Left cardiac atrium (tissue), 4 donors: ENCODE measurements at regions not wholly inside any gene's neighbourhood (a gene's known extent, or its start where the extent isn't known, plus 50 kb on each side); places are given as distances from the start of the nearest gene placed in this dataset.
A peak's percentile ranks its signal among the peaks of the same experiment; 100 is the strongest.

Source experiments
- ATAC-seq, 2 donors: fragments of 200-7000 bp; cut with Tn5 transposase; one replicate each; pipeline ENCODE4 v1.9.1; 2020; ENCODE audit warnings: mild to moderate bottlenecking in 2 of 2, moderate library complexity in 2 of 2
- DNase-seq: peaks from one replicate; pipeline ENCODE4 v3.0.0-alpha.2; 2020
- intact Hi-C, 2 donors: fragments of 100-400 bp; cut with DNase I; formaldehyde crosslinking; loops; one replicate each; pipeline versions ENCODE4 v1.14.1 to v1.15.1; 2022 to 2023
- donor health status: DM: no; HTN: yes; CAD: no.
- donor health status: DM: no; HTN: yes; CAD: no; lungs with severe emphysema.
- donor health status: DM: yes; HTN: yes; CAD: no.
- donor health status: Dilated cardiomyopathy.

- DNase-seq, result no peak
- no peak for ATAC-seq
- intact Hi-C loops, result no loop called here
Measured at GRCh38 chr10:117666166-117666565, 123.6 kb downstream of the EMX2 start.

- DNase-seq (no peak), ATAC-seq (no peak)
- intact Hi-C loops, result no loop called here
Measured at GRCh38 chr10:117666965-117667364, 124.4 kb downstream of the EMX2 start.

GRCh38 chr10:117667831-117668230, 125.3 kb downstream of the EMX2 start:
- DNase-seq (no peak), ATAC-seq (no peak)
- intact Hi-C loops, result no loop called here

GRCh38 chr10:117668327-117669008, 125.9 kb downstream of the EMX2 start:
- ATAC-seq (no peak), DNase-seq (no peak)
- intact Hi-C loops, result no loop called here

- DNase-seq (no peak), ATAC-seq (no peak)
- intact Hi-C loops, result no loop called here
Measured at GRCh38 chr10:117669122-117669521, 126.6 kb downstream of the EMX2 start.

- DNase-seq (no peak), ATAC-seq (no peak)
- intact Hi-C loops, result no loop called here
Measured at GRCh38 chr10:117670116-117670904, 127.8 kb downstream of the EMX2 start.

GRCh38 chr10:117673230-117674010, 130.9 kb downstream of the EMX2 start:
- intact Hi-C loops, result no loop called here
- DNase-seq (no peak), ATAC-seq (no peak)

- DNase-seq (no peak), ATAC-seq (no peak)
- intact Hi-C loops, result no loop called here
Measured at GRCh38 chr10:117674201-117674600, 131.7 kb downstream of the EMX2 start.

- intact Hi-C loops, result no loop called here
- no peak for ATAC-seq
- no peak for DNase-seq
Measured at GRCh38 chr10:117674646-117675045, 132.1 kb downstream of the EMX2 start.

GRCh38 chr10:117675514-117676055, 133.0 kb downstream of the EMX2 start:
- no peak for ATAC-seq
- DNase-seq, result no peak
- intact Hi-C loops, result no loop called here

GRCh38 chr10:117677239-117677638, 134.7 kb downstream of the EMX2 start:
- DNase-seq (no peak), ATAC-seq (no peak)
- intact Hi-C loops, result no loop called here

- intact Hi-C loops, result no loop called here
- DNase-seq, result no peak
- ATAC-seq, result no peak
Measured at GRCh38 chr10:117677890-117678500, 135.4 kb downstream of the EMX2 start.

- DNase-seq, result no peak
- intact Hi-C loops, result no loop called here
- no peak for ATAC-seq
Measured at GRCh38 chr10:117680601-117681000, 138.1 kb downstream of the EMX2 start.

GRCh38 chr10:117681104-117681503, 138.6 kb downstream of the EMX2 start:
- intact Hi-C loops, result no loop called here
- DNase-seq, result no peak
- ATAC-seq, result no peak

GRCh38 chr10:117684046-117684610, 141.6 kb downstream of the EMX2 start:
- ATAC-seq, result no peak
- no peak for DNase-seq
- intact Hi-C loops, result no loop called here

GRCh38 chr10:117684672-117685211, 142.2 kb downstream of the EMX2 start:
- intact Hi-C loops, result no loop called here
- ATAC-seq, result peak; percentile 53 to 65

GRCh38 chr10:117685431-117685830, 142.9 kb downstream of the EMX2 start:
- ATAC-seq (no peak), DNase-seq (no peak)
- intact Hi-C loops, result no loop called here

More at GRCh38 chr10:117684672-117685211, 142.2 kb downstream of the EMX2 start:
- DNase-seq, result peak; percentile 79

GRCh38 chr10:117686606-117687005, 144.1 kb downstream of the EMX2 start:
- intact Hi-C loops, result no loop called here
- no peak for ATAC-seq
- no peak for DNase-seq

GRCh38 chr10:117688358-117688757, 145.8 kb downstream of the EMX2 start:
- intact Hi-C loops, result no loop called here
- DNase-seq (no peak), ATAC-seq (no peak)
